Activated CD8-positive, alpha-beta T cell treated with anti-CD3 and anti-CD28 coated beads for 36 hours (primary cell): ENCODE measurements at regions not wholly inside any gene's neighbourhood (a gene's known extent, or its start where the extent isn't known, plus 50 kb on each side); places are given as distances from the start of the nearest gene placed in this dataset.

Experiments used
- ATAC-seq: fragments of 200-7000 bp; cut with Tn5 transposase; one replicate; pipeline ENCODE4 v1.10.0; 2021; ENCODE audit warnings: mild to moderate bottlenecking, moderate library complexity
- CTCF ChIA-PET: fragments of 350-600 bp; sonication (Branson Sonifier 250); formaldehyde crosslinking; loops from one replicate; lab custom pipeline; 2021; ENCODE audit warnings: antibody characterized with exemption; lab: Charles Lee
- POLR2A ChIA-PET: fragments of 350-600 bp; sonication (Branson Sonifier 250); formaldehyde crosslinking; loops from one replicate; lab custom pipeline; 2021; ENCODE audit warnings: antibody characterized with exemption; lab: Charles Lee
- DNase-seq: peaks from one replicate; pipeline ENCODE4 v3.0.0-alpha.2; 2020
- H3K27ac Mint-ChIP-seq: one replicate; pipeline ENCODE4 v1.8.0; 2021; ENCODE audit warnings: mild to moderate bottlenecking, mixed read lengths
- H3K27me3 Mint-ChIP-seq: one replicate; pipeline ENCODE4 v1.8.0; 2021; ENCODE audit warnings: mixed read lengths
- H3K36me3 Mint-ChIP-seq: one replicate; pipeline ENCODE4 v1.8.0; 2021; ENCODE audit warnings: low read depth, mixed read lengths
- H3K4me1 Mint-ChIP-seq: one replicate; pipeline ENCODE4 v1.8.0; 2021; ENCODE audit warnings: low read depth, mixed read lengths
- H3K4me3 Mint-ChIP-seq: one replicate; pipeline ENCODE4 v1.8.0; 2021; ENCODE audit warnings: mild to moderate bottlenecking, moderate library complexity, mixed read lengths
- H3K9me3 Mint-ChIP-seq: one replicate; pipeline ENCODE4 v1.8.0; 2021; ENCODE audit warnings: mixed read lengths
- intact Hi-C: fragments of 100-400 bp; cut with micrococcal nuclease; formaldehyde crosslinking; loops from one replicate; pipeline ENCODE4 v1.10.0; 2022
- TF ChIP-seq, protein P1 (sequence below): fragments of 200-600 bp; IDR thresholded peaks from one replicate; pipeline ENCODE4 v1.8.0; 2022; ENCODE audit warnings: antibody characterized with exemption, mild to moderate bottlenecking

DNA sequence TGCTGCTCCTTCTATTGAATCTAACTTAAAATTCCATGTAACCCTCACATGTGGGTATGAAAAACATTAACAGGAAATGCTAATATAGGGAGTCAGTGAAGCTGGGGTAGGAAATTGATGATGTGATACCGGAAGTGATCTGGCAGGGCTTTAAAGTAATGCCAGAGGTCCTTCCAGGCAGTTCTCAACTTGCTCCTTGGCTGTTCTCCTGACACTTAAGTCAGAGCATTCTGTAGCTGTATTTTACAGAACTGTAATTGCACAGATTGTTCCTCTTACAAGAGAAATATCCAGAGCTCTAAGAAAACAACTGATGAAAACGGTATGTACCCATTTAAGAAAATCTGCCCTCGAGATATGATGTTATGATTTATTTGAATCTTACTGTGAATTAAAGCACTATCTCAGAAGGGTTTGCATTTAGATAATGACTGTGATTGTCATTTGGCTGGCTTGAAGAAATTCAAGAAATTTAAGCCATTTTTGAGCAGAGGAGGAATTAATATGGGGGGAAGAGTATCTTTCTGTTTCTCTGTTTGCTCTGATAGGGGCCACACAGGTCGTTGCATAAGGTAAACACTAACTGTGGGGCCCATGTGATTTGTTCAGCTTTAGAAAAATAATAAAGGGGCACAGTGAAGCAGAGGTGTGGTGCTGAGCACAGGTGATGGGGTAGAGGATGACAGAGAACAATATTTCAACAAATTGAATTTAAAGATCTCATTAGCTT is 88.4 kb downstream of the BBS10 start:
- no peak for ATAC-seq

DNA sequence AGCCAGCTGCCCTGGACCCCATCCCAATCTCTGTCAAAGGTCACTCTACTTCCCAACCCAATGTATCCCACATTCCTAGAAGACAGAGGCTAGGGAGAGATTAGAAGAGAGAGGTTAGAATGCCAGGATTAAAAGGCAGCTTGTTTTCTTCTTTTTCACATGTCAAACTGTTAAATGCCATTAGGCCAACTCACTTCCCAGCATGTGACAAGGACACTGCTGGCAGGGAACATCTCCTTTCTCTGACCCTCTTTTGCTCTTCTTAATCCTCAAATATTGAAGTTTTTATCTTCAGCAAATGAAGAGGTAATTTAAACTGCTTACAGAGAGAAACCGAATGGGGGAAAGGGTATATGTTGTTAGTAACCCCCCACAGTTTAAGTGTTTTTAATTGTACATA is 89.1 kb downstream of the BBS10 start:
- peaks cover 3% of the 10 kb centered on the region for H3K4me1 Mint-ChIP-seq
- no peak overlapping the region for H3K4me3 Mint-ChIP-seq
- ChIA-PET POLR2A (no interaction called here), CTCF (no interaction called here)
- peaks cover 2% of the 10 kb centered on the region for H3K9me3 Mint-ChIP-seq
- TF ChIP-seq, protein P1, sequence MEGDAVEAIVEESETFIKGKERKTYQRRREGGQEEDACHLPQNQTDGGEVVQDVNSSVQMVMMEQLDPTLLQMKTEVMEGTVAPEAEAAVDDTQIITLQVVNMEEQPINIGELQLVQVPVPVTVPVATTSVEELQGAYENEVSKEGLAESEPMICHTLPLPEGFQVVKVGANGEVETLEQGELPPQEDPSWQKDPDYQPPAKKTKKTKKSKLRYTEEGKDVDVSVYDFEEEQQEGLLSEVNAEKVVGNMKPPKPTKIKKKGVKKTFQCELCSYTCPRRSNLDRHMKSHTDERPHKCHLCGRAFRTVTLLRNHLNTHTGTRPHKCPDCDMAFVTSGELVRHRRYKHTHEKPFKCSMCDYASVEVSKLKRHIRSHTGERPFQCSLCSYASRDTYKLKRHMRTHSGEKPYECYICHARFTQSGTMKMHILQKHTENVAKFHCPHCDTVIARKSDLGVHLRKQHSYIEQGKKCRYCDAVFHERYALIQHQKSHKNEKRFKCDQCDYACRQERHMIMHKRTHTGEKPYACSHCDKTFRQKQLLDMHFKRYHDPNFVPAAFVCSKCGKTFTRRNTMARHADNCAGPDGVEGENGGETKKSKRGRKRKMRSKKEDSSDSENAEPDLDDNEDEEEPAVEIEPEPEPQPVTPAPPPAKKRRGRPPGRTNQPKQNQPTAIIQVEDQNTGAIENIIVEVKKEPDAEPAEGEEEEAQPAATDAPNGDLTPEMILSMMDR: no peak
- H3K36me3 Mint-ChIP-seq: no peaks in the 10 kb centered on the region
- DNase-seq (no peak), ATAC-seq (no peak)
- peaks cover 10% of the 10 kb centered on the region for H3K27me3 Mint-ChIP-seq
- intact Hi-C loops: no loop called here
- no peak overlapping the region for H3K27ac Mint-ChIP-seq

More for the DNA sequence above, 88.4 kb downstream of the BBS10 start:
- intact Hi-C loops: no loop called here
- Mint-ChIP-seq H3K27ac (no peak overlapping the region), H3K36me3 (no peaks in the 10 kb centered on the region), H3K9me3 (peaks cover 2% of the 10 kb centered on the region), H3K27me3 (peaks cover 13% of the 10 kb centered on the region), H3K4me3 (no peak overlapping the region), H3K4me1 (peaks cover 3% of the 10 kb centered on the region)
- POLR2A ChIA-PET: interaction anchor here (0.6 kb wide), 1 partner anchor 1552 kb away, joined by 5 read pairs; no protein-coding TSS in a partner anchor
- no peak for DNase-seq
- TF ChIP-seq, protein P1: no peak
- CTCF ChIA-PET: interaction anchor here (1.1 kb wide), 1 partner anchor 10 kb away, joined by 4 read pairs; no protein-coding TSS in a partner anchor

DNA sequence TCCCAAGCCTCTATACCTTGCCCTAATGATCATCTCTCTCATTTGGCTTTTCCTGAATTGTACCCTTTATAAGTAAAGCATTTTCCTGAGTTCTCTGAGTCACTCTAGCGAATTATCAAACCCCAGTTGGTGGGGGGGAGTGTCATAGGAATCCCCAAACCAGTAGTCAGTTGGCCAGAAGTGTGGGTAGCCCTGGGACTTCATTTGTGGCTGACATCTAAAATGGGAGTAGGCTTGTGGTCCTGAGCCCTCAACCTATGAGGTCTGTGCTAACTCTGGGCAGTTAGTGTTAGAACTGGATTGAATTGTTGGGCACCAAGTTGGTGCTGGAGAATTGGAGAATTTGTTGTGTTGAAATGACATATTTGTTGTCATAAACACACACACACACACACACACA is 91.3 kb downstream of the BBS10 start:
- Mint-ChIP-seq H3K4me3 (no peak overlapping the region), H3K27me3 (peaks cover 5% of the 10 kb centered on the region), H3K4me1 (peaks cover 3% of the 10 kb centered on the region), H3K27ac (no peak overlapping the region), H3K36me3 (no peaks in the 10 kb centered on the region), H3K9me3 (peaks cover 2% of the 10 kb centered on the region)
- ATAC-seq: no peak
- no peak for DNase-seq
- ChIA-PET POLR2A (no interaction called here), CTCF (no interaction called here)
- TF ChIP-seq, protein P1: no peak
- intact Hi-C loops: no loop called here

DNA sequence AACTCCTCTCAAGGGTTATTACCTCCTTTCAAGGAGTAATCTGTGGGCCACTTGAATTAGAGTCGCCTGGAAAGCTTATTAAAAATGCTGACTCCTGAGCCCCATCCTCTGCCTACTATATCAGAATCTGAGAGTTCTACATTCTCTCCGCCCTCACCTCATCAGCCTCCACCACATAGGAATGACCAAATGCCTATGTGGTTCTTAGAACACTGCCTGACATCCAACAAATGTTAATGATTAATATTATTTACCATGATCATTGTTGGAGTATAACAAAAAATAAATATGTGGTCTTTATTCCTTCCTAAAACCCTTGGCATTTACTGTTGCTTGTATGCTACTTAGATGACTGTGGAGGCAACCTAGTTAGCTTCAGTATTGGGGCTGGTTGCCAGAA is 91.9 kb downstream of the BBS10 start:
- Mint-ChIP-seq H3K9me3 (no peaks in the 10 kb centered on the region), H3K36me3 (no peaks in the 10 kb centered on the region), H3K27ac (no peak overlapping the region), H3K27me3 (no peaks in the 10 kb centered on the region), H3K4me3 (no peak overlapping the region), H3K4me1 (peaks cover 3% of the 10 kb centered on the region)
- intact Hi-C loops: no loop called here
- TF ChIP-seq, protein P1: no peak
- ATAC-seq (no peak), DNase-seq (no peak)
- POLR2A ChIA-PET: no interaction called here
- CTCF ChIA-PET: no interaction called here

DNA sequence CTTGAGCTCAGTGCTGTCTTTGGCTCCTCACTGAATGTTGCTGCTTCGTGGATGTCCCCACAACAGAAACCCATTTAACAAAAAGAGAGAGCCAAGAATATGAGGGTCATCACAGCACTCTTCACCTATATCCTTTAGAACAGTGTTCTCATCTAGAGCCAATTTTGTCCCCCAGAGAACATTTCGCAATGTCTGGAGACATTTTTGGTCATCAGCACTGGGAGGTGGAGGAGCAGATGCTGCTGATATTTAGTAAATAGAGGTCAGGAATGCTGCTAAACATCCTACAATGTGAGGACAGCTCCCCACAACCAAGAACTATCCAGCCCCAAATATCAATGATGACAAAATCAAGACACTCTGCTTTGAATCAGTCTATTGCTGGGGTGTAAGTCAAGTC is 92.5 kb downstream of the BBS10 start:
- intact Hi-C loops: no loop called here
- Mint-ChIP-seq H3K27me3 (no peaks in the 10 kb centered on the region), H3K4me3 (no peak overlapping the region), H3K9me3 (no peaks in the 10 kb centered on the region), H3K27ac (no peak overlapping the region), H3K36me3 (no peaks in the 10 kb centered on the region), H3K4me1 (peaks cover 3% of the 10 kb centered on the region)
- ChIA-PET CTCF (no interaction called here), POLR2A (no interaction called here)
- ATAC-seq (no peak), DNase-seq (no peak)
- TF ChIP-seq, protein P1: no peak
